ENCODE measurements at regions not wholly inside any gene's neighbourhood (a gene's known extent, or its start where the extent isn't known, plus 50 kb on each side); places are given as distances from the start of the nearest gene placed in this dataset.

GRCh38 chr3:161740421-161740820 is 243.8 kb downstream of the OTOL1 start:
- in situ Hi-C loops (cut with MboI), result no loop called here
- no peak for FAIRE-seq
- no peaks in the 10 kb centered on the region for H3K9me3 ChIP-seq (replicated peaks; ENCODE audit: control insufficient read depth, insufficient read depth, low read length)
- RAD21 ChIA-PET (ENCODE audit: unreplicated experiment), result no interaction called here
- H3K4me1 ChIP-seq (ENCODE audit: control insufficient read depth, insufficient read depth, low read length), result no peaks in the 10 kb centered on the region
- POLR2A ChIA-PET, result no interaction called here
- no peak overlapping the region for H2AFZ ChIP-seq (ENCODE audit: control insufficient read depth, low read depth, low read length)
- no peak for TF ChIP-seq IRF5 (IDR thresholded peaks at IDR 0.05; ENCODE audit: borderline replicate concordance)
- TF ChIP-seq ELK1 (IDR thresholded peaks at IDR 0.05; ENCODE audit: low read depth, low read length), result no peak
- no peak for TF ChIP-seq SKIL (IDR thresholded peaks at IDR 0.05; ENCODE audit: low read depth, poor library complexity, severe bottlenecking)
- TF ChIP-seq MAX (IDR thresholded peaks at IDR 0.05; ENCODE audit: low read depth, low read length), result no peak
- TF ChIP-seq ZNF622 (IDR thresholded peaks at IDR 0.05), result no peak
- no peak for TF ChIP-seq E2F4 (IDR thresholded peaks at IDR 0.05; ENCODE audit: low read depth, low read length)
- TF ChIP-seq HDAC2 (IDR thresholded peaks at IDR 0.05), result no peak
- no peak for TF ChIP-seq NFXL1 (IDR thresholded peaks at IDR 0.05; ENCODE audit: borderline replicate concordance)
- no peak for TF ChIP-seq RCOR1 (conservative IDR thresholded peaks at IDR 0.05; ENCODE audit: low read depth, low read length)
- no peak for TF ChIP-seq CREM (IDR thresholded peaks at IDR 0.05; ENCODE audit: low read depth)
- no peak for TF ChIP-seq JUND (IDR thresholded peaks at IDR 0.05; ENCODE audit: low read depth, low read length)
- no peak for TF ChIP-seq ATF7 (IDR thresholded peaks at IDR 0.05; ENCODE audit: low read depth)
- CTCF ChIA-PET, result no interaction called here
- H3K4me3 ChIP-seq, result no peak overlapping the region
- DNase-seq (ENCODE audit: low read depth, low spot score), result no peak
- ATAC-seq, result no peak
- BruUV-seq (replicated peaks), result no TSS peak
- H3K79me2 ChIP-seq (ENCODE audit: control insufficient read depth, insufficient read depth, low read length), result no peaks in the 10 kb centered on the region
- H4K20me1 ChIP-seq (ENCODE audit: control insufficient read depth, insufficient read depth), result no peaks in the 10 kb centered on the region
- H3K9ac ChIP-seq (ENCODE audit: control insufficient read depth, insufficient read depth, low read length), result no peak overlapping the region
- no peaks in the 10 kb centered on the region for H3K36me3 ChIP-seq (ENCODE audit: control insufficient read depth in 2 of 2, insufficient read depth in 2 of 2, low read length in 1 of 2)
- SMC1A ChIA-PET (ENCODE audit: uncharacterized antibody, unreplicated experiment), result interaction anchor here (0.9 kb wide), 1 partner anchor 45 kb away, joined by 3 read pairs; no protein-coding TSS in a partner anchor
- no peak overlapping the region for H3K27ac ChIP-seq (ENCODE audit: control insufficient read depth, insufficient read depth)
- H3K27me3 ChIP-seq (replicated peaks in 1 of 2; ENCODE audit: control insufficient read depth in 2 of 2, insufficient read depth in 2 of 2, low read length in 1 of 2), result no peaks in the 10 kb centered on the region
- intact Hi-C loops (cut with micrococcal nuclease; ENCODE audit: unreplicated experiment), result no loop called here
- no peak overlapping the region for H3K4me2 ChIP-seq (ENCODE audit: control insufficient read depth, insufficient read depth)
